ENCODE measurements at regions not wholly inside any gene's neighbourhood (a gene's known extent, or its start where the extent isn't known, plus 50 kb on each side); places are given as distances from the start of the nearest gene placed in this dataset.

DNA sequence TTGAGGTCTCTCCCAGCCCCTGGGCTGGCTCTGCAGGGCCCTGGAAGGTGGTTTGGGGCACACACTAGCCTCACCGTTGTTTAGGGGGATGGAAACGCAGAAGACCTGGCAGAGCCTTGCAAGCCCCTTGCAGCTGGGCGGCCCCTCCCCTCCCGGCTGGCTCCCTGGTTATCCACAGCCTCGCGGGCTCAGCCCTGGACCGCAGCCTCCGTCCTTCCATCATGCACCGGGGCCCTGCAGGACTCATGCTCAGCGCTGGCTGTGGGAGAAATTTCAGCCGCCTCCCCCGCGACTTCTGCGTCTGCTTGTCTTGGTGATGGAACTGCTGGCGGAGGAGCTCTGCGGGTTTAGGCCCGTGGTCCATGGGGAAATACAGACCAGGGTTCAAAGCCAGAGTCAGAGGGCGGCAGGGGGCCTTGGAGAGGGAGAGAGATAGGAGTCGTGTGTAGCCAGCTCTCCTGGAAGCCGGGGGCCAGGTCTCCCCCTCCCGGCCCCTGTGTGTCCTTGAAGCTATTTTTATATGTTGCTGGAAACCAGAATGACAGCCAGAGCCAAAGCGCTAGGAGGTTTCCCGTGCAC, 75.8 kb upstream of the IER5L start:
- in situ Hi-C loops (cut with MboI; ENCODE audit: low sequenced_read_pairs) = no loop called here

DNA sequence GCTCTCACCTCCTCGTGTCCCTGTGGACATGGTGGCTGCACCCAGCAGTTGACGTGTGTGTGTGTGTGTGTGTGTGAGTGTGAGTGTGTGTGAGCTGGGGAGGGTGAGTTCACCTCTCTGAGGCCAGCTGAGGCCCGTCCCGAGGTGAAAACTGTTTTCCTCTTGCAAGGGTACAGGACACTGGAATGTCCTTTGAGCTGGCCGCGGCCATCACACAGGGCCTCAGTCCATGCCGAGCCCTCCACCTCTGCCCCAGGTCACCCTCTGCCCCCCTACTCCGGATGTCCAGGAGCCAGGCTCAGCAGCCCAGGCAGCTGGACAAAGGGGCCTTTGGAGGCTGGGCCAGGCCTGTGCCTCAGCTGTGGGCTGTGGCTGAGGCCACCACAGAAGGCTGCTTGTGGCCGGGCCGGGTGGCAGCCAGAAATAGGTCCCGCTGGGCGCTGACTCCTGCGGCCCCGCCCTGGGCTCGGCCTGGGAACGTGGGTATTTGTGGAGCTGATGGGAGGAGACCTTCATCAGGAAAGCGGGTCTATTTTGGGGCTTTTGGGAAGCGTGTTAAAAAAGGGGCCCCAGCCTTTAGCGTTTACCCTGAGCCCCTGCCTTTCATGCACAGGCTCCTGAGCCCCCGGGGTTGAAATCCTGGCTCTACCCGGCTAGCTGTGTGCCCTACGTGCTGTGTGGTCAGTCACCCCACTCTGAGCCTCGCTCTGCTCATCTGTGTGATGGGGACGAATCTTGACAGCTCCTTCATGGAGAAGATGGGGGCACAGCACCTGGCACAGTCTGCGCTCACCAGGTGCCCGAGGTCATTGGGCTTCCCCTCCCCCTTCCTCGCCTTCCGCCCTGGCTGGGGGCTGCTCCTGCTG, 75.1 kb upstream of the IER5L start:
- in situ Hi-C loops (cut with MboI; ENCODE audit: low sequenced_read_pairs) = no loop called here

DNA sequence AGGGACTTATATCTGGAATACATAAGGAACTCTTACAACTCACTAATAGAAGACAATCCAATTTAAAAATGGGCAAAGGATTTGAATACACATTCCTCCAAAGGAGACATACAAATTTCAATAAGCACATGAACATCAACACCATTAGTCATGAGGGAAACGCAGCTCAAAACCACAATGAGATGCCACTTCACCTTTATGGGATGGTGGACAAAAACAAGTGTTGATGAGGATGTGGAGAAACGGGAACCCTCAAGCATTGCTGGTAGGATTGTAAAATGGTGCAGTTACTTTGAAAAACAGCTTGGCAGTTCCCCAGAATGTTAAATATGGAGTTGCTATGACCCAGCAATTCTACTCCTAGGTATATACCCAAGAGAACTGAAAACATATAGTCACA, 72.7 kb upstream of the IER5L start:
- in situ Hi-C loops (cut with MboI; ENCODE audit: low sequenced_read_pairs) = no loop called here

DNA sequence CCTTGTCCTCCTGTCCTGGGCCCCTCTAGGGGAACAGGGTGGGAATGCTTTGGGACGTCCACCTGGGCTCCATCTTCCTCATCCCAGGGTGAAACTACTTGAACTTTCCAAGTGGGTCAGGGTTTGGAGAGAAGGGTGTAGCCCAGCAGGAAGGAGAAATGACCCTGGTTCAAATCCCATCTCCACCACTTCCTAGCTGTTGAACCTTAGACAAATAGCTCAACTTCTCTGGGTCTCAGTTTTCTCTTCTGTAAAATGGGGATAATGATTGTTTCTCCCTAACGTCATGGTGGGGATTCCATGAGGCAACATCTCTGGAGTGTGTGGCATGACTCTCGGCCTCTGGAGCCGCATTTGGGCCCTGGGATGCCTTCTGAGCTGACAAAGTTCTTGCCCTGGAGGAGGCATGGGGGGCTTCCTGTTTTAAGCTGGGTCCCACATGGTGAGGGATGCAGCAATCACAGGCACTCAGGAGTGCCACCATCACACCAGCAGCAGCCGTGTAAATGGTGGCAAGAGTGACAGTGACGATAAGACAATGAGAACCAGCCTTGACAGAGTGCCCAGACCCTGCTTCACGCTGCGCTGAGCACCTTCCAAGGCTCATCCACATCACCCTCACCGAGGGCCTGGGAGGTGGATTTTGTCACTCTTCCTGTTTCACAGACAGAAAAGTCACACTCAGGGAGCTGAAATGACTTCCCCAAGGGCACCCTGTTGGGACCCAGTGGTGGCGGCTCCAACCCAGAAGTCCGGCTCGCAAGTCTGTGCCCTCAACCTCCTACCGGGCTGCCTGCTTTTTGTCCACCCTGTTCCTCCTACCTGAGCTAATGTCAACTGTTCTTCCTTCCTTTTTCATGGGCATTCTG, 69.5 kb upstream of the IER5L start:
- in situ Hi-C loops (cut with MboI; ENCODE audit: low sequenced_read_pairs) = no loop called here

DNA sequence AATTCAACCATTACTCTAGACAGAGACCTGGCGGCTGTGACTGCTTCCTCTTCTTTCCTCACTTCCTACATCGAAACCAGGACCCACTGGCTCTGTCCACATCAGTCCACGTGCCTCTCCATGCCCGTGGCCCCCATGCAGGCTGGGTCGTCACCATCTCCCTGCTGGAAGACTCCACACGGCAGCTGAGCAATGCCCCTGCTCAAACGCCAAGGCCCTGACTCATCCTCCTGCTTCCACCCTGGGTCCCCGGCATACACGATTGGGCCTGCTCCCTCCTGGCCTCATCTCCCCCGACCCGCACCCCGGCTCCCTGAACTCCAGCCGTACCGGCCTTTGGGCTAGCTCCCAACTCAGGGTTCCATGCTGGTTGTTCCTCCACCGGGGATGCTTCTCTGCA, 67.2 kb upstream of the IER5L start:
- in situ Hi-C loops (cut with MboI; ENCODE audit: low sequenced_read_pairs) = no loop called here

DNA sequence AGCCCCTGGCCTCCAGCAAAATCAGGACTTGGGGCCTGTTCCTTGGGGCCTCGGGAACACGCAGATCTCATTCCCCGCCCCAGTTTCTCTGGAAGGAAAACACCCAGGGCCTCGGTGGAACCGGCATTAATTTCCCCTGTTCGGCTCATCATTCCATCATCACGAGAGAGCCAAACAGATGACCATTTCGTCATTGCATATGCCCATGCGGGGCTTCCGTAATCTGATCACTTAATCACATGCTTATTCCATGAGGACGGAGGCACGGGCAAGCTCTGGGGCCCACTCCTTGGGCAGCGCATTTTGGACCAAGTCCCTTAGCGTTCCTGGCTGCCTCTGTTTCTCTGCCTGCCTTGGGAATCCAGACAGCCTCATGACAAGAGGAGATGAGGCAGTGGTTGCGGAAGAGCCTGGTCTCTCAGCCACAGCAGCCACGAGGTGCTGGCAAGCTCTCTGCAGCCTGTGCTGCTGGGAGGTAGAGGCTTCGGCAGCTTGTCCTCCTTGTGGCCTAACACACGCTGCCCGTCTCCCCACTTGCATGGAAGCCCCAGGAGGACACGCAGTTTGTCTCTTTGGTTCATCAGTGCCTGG, 65.0 kb upstream of the IER5L start:
- in situ Hi-C loops (cut with MboI; ENCODE audit: low sequenced_read_pairs) = no loop called here

DNA sequence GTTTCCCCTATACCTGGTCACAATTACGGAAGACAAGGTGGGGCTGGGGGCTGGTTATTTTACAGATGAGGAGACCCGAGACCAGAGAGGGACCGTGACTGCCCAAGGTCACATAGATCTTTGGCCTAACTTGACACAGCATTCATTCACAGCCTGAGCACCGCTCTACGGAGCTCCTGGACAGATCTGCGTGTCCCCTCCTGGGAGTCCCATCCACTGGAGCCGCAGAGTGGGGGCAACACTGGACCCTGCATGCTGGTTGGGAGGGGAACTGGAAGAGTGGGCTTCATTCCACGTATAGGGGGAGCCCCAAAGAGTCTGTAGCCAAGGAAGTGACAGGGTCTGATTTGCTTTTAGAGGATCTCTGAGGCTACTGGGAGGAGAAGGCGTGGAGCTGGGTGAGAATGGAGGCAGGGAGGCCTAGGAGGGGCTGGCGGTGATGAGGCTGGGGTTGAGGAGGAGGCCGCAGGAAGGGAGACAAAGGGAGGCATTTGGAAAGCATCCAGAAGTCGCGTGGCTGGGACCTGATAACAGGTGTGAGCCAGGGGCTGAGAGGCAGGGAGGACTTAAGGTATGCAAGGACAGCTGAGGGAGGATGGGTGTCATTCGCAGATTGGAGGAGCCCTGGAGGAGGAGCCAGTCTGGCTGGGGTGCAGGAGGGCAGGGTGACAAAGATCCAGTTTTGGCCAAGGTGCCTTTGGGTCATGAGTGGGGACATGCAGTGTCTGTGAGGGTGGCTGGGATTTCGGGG, 64.3 kb upstream of the IER5L start:
- in situ Hi-C loops (cut with MboI; ENCODE audit: low sequenced_read_pairs) = no loop called here

DNA sequence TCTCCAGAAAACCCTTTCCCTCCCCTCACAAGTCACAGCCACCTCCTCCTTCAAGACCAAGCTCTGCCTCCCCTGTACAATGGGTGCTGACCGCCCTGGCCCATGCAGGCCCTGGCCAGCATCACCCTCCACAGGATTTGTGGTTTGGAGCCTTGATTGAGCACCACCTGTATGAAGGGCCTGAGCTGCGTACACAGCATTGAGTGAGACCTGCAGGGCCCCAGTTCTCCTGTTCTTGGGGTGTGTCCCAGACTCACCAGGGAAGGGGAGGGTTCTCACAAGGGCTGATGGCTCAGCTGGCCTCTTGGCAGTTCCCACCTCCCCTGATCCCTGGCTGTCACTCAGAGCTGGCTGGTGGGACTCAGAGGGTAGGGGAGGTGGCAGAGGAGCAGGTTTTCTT, 63.7 kb upstream of the IER5L start:
- in situ Hi-C loops (cut with MboI; ENCODE audit: low sequenced_read_pairs) = no loop called here

DNA sequence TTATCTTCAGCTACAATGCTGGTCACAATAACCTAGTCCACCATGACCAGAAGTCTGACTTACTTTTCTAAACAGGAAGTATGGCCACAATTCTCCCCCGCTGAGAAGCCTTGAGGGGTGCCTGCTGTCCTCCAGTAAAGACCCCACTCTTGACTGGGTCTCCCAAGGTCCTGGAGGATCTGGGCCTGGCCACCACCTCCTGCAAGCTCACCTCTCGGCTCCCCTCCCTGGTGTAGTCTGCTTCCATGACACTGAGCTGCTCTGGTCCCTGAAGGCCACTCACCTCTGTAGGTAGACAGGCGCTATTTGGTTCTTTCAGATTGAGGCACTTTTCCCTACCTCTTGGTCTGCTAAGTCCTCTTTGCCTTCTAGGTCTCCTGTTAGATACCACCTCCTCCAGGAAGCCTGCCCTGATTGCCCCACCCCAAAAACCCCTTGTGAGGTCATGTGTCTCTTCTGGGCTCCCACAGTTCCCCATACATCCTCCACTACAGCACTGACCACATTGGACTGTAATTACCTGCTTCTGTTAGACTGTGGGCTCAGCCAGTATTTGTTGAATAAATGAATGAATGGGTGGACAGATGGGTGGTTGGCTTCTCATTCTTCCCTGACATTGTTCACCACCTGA, 62.6 kb upstream of the IER5L start:
- in situ Hi-C loops (cut with MboI; ENCODE audit: low sequenced_read_pairs) = no loop called here

DNA sequence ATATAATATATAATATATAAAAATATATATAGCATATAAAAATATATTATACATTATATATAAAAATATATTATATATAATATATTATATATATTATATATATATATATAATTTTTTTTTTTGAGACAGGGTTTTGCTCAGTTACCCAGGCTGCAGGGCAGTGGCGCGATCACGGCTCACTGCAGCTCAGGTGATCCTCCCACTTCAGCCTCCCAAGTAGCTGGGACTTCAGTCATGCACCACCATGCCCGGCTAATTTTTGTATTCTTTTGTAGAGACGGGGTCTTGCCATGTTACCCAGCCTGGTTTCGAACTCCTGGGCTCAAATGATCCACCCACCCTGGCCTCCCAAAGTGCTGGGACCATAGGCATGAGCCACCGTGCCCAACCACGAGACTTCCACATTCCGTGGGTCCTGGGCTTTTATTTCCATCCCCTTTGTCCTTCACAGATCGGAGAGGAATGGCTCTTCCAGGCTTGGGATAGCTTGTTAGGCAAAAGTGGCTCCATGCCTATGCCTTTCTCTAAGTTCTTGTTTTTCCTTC, 62.0 kb upstream of the IER5L start:
- in situ Hi-C loops (cut with MboI; ENCODE audit: low sequenced_read_pairs) = no loop called here

DNA sequence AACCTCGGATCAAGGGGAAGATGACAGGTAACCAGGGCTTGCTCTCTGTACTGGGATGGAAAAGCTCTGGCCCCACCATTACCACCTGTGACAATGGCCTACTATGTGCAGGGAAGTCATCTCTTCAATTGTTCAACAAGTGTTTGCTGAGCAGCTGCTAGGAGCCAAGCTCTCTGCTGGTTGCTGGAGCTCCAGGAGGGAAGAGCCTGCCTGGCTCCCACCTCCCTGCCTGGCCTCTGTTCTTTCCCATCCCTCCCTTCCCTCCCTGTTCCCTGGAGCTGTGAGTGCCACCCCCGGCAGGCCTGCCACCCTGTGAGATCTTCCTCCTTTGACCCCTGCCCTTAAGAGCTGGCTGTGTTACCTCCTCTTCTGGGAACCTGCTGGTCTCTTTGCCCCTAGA, 59.7 kb upstream of the IER5L start:
- in situ Hi-C loops (cut with MboI; ENCODE audit: low sequenced_read_pairs) = no loop called here

DNA sequence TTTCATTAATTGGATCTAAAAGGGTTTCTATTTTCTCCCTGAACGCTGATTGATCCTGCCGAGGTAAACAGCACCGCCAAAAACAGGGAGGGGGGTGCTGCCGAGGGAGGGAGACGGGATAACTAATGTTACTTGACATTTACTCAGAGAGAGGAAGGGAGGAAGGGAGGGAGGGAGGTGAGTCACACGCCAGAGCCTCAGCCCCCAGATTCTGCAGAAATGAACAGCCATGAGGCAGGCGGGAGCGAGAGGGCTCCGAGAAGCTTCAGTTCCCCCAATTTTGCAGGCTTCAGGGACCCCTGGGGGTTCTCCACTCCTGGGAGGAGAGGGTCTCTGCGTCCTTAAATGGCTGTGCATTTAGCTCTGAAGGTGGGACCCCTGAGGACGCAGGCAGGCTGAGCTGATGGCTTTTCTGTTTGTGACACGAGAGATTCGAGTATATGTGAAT, 59.1 kb upstream of the IER5L start:
- in situ Hi-C loops (cut with MboI; ENCODE audit: low sequenced_read_pairs) = no loop called here

DNA sequence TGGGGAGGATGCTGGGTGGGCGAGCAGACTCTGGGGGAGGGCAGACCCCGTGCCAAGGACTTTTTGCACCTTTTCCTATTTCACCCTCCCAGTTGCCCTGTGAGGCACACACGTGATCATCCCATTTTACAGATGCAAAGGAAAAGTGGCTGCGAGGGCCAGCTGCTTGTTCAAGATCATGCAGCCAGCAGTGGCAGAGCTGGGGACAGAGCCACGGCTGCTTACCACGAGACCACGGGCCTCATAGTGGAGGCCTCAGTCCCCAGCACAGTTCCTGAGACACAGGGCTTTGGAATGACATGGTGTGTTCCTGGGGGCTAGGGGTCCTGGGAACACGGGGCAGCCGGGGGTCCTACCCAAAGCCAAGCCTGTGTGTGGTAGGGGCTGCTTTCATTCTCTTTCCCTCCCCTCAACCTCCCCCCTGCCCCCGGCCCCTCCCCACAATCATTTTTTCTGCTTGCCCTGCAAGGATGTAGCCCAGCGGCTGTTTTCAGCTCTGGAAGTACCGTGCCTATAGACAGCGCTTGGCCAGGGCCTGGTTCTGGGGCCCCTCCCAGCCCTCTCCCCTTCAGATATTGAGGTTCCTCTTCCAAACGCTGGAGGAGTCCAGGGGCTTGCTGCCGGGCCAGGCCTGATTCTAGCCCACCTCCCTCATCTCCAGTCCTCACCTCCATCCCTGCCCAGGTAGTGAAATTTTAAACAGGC, 58.5 kb upstream of the IER5L start:
- in situ Hi-C loops (cut with MboI; ENCODE audit: low sequenced_read_pairs) = no loop called here

DNA sequence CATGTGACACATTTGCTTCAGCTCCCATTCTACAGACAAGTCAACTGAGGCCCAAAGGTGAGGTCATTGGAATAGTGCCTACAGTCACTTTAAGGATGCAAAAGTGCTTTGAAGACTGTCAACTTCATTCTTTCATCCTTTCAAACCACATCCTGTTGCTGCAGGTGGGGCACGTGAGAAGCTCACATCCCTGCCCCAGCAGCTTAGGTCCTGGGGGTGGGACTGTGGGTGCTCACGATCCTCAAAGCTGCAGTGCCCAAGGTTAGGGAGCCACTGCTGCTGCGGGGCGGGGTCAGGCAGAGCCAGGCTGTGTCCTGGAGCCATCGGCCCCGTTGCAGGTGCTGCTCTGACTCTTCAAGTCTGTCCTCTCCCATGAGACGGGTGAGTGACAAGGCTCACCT, 57.9 kb upstream of the IER5L start:
- in situ Hi-C loops (cut with MboI; ENCODE audit: low sequenced_read_pairs) = no loop called here

DNA sequence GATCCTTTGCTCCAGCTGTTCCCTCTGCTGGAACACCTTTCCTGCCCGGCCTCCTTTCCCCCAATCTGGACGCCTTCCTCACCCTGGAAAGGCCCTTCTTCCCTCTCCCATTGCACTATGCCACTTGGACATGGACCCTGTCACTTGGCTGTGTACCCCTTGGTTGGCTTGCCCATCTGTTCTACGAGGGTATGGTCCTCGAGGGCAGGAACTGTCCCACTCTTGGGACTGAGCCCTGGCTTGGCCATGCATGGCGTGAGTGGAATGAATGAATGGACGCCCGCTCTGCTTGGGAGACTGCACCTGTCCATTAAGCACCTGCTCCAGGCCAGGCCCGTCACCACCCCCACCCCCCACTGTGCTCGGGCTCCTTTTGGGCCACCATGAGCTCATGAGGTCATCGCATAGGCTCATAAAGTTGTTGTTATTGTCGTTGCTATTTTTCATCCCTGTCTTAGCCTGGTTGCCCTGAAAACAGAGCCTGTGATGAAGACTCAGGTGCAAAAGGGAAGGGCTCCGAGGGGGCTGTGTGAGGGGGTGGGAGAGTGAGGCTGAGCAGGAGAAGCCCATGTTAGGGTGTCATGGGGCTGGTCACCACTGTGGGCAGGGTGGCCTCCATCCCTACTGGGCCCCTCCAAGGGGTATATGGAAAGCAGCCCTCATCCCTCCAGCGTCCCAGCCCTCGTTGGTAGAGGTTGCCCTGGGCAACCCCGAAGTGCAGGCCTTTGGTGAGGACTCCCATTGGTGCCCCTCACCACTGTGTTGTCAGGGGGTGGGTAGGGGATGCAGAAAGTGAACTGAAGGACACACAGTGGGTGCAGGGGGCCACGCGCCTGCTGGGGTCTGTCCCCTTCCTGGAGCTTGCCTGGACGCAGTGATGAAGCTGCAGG, 57.2 kb upstream of the IER5L start:
- in situ Hi-C loops (cut with MboI; ENCODE audit: low sequenced_read_pairs) = no loop called here

DNA sequence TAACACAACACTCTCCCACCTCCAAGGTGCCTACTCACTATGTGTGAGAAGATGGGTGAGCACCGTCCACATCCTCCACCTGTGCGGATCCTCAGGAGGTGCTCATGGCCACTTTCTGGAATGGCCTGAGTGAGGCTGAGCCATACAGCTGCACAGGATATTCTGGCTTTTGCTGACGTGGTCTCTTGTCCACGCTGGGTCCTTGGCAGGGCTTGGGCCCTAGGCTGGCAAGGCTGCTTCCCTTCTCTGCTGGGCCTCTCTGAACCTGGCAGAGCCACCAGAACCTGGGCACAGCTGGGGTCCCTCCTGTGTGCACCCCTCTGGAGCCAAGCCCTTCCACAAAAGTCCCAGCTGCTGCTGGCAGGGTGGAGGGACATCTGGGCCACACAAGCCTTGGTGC, 56.4 kb upstream of the IER5L start:
- in situ Hi-C loops (cut with MboI; ENCODE audit: low sequenced_read_pairs) = no loop called here

DNA sequence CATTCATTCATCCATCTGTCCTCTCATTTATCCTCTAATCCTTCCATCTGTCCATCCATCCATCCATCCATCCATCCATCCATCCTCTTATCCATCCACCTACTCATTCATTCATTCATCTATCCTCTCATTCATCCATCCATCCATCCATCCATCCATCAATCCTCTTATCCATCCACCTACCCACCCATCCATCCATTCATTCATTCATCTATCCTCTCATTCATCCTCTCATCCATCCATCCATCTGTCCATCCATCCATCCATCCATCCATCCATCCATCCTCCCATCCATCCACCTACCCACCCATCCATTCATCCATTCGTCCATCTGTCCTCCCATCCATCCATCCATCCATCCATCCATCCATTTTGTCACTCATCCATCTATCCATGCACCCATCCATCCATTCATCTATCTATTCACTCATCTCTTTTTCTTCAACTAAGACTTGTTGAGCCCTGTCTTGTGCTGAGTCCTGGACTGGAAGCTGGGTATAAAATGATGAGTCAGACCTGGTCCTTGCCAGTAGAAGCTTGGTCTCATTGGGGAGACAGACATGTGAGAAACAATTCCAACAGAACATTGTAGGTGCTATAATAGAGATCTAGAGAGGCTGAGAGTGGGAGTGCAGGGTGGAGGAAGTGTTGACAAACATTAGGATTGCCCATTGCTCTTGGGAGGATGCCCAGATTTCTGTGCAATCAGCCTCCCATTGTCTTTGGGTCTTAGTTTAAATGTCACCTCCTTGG, 55.0 kb upstream of the IER5L start:
- in situ Hi-C loops (cut with MboI; ENCODE audit: low sequenced_read_pairs) = no loop called here

DNA sequence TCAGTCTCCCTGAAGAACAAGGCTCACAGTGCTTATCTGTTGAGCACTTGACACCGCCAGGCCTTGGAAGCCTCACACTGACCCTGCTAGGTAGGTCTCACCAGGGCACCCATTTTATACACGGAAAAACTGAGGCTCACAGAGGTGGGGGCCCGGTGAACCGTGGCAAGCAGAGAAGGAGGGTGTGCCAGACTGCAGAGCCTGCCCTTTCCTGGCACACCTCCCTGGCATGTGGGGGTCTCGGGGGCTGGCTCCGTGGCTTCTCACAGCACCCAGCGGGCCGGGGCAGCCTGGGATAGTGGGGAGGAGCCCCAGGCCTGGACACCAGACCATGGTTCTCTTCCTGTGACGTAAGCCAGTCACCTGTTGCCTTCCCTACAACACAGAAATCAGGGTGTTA, 53.7 kb upstream of the IER5L start:
- in situ Hi-C loops (cut with MboI; ENCODE audit: low sequenced_read_pairs) = no loop called here
